DND-41 (cell line): ENCODE measurements at regions not wholly inside any gene's neighbourhood (a gene's known extent, or its start where the extent isn't known, plus 50 kb on each side); places are given as distances from the start of the nearest gene placed in this dataset.

Experiments
- ATAC-seq: fragments of 200-7000 bp; cut with Tn5 transposase; 3 replicates; pipeline ENCODE4 v1.9.1; 2021; ENCODE audit warnings: low read depth; ENCODE audit not compliant: insufficient read depth
- DNase-seq: peaks from one replicate; pipeline ENCODE4 v3.0.0-alpha.2; 2020
- H2AFZ ChIP-seq: 2 replicates; pipeline ENCODE4 v1.6.0; 2012; ENCODE audit warnings: low read depth, low read length
- H3K27ac ChIP-seq: 2 replicates; pipeline ENCODE4 v1.5.1; 2012; ENCODE audit warnings: low read length, inconsistent platforms
- H3K27me3 ChIP-seq: fragments of 200-600 bp; sonication (generic); 2 replicates; pipeline ENCODE4 v1.6.0; 2012; ENCODE audit warnings: low read length, mild to moderate bottlenecking, inconsistent platforms; ENCODE audit not compliant: insufficient read depth, poor library complexity
- H3K36me3 ChIP-seq: 2 replicates; pipeline ENCODE4 v1.5.1; 2012; ENCODE audit warnings: low read length, inconsistent platforms; ENCODE audit not compliant: insufficient read depth
- H3K4me1 ChIP-seq: 2 replicates; pipeline ENCODE4 v1.5.1; 2012; ENCODE audit warnings: mild to moderate bottlenecking, low read length; ENCODE audit not compliant: insufficient read depth
- H3K4me2 ChIP-seq: 2 replicates; pipeline ENCODE4 v1.6.0; 2012; ENCODE audit warnings: mild to moderate bottlenecking, moderate library complexity, low read length, inconsistent platforms; ENCODE audit not compliant: insufficient read depth
- H3K4me3 ChIP-seq, 2 experiments: fragments of 200-600 bp in 1 of 2; shearing (Covaris generic) in 1 of 2; 2 replicates each; pipeline ENCODE4 v1.5.1; 2012 to 2016; ENCODE audit warnings: inconsistent platforms in 2 of 2, low read length in 2 of 2, mild to moderate bottlenecking in 2 of 2, low read depth in 1 of 2, moderate library complexity in 1 of 2
- H3K79me2 ChIP-seq: 2 replicates; pipeline ENCODE4 v1.6.0; 2012; ENCODE audit warnings: low read length, inconsistent platforms; ENCODE audit not compliant: insufficient read depth
- H3K9ac ChIP-seq: 2 replicates; pipeline ENCODE4 v1.6.0; 2012; ENCODE audit warnings: low read depth, mild to moderate bottlenecking, inconsistent platforms, low read length, moderate library complexity
- H3K9me3 ChIP-seq: 2 replicates; pipeline ENCODE4 v1.5.1; 2012; ENCODE audit warnings: low read length, moderate library complexity, mild to moderate bottlenecking, inconsistent platforms; ENCODE audit not compliant: insufficient read depth, severe bottlenecking
- H4K20me1 ChIP-seq: 2 replicates; pipeline ENCODE4 v1.6.0; 2012; ENCODE audit warnings: low read length; ENCODE audit not compliant: insufficient read depth
- CTCF ChIP-seq: IDR thresholded peaks from 2 replicates; pipeline ENCODE4 v1.5.1; 2012; ENCODE audit warnings: borderline replicate concordance, low read length, moderate library complexity, mild to moderate bottlenecking; ENCODE audit not compliant: poor library complexity, severe bottlenecking; ENCODE audit errors: extremely low read depth
- EZH2 ChIP-seq: IDR thresholded peaks from 3 replicates; pipeline ENCODE4 v1.6.1; 2012; ENCODE audit warnings: borderline replicate concordance, low read depth, mild to moderate bottlenecking, moderate library complexity, low read length, inconsistent platforms; ENCODE audit not compliant: severe bottlenecking

GRCh38 chr17:62167076-62167475 is 102.0 kb upstream of the MED13 start:
- no peak overlapping the region for H3K9ac ChIP-seq
- H3K4me1 ChIP-seq, result peaks cover 6% of the 10 kb centered on the region; the same call in 1 of the 2 replicates
- peaks cover 2% of the 10 kb centered on the region for H3K27me3 ChIP-seq
- ATAC-seq (no peak), DNase-seq (no peak)
- no peaks in the 10 kb centered on the region for H3K36me3 ChIP-seq
- H3K79me2 ChIP-seq, result no peaks in the 10 kb centered on the region
- H3K4me2 ChIP-seq, result no peak overlapping the region
- no peak overlapping the region for H3K27ac ChIP-seq
- TF ChIP-seq EZH2, result no peak
- no peak for TF ChIP-seq CTCF
- no peak overlapping the region for H2AFZ ChIP-seq
- no peaks in the 10 kb centered on the region for H4K20me1 ChIP-seq
- no peaks in the 10 kb centered on the region for H3K9me3 ChIP-seq
- H3K4me3 ChIP-seq, result no peak overlapping the region

GRCh38 chr17:62164747-62165722 is 100.0 kb upstream of the MED13 start:
- Histone ChIP-seq H3K4me1 (peaks cover 6% of the 10 kb centered on the region; the same call in 1 of the 2 replicates), H3K79me2 (no peaks in the 10 kb centered on the region), H3K4me3 (no peak overlapping the region), H3K27ac (no peak overlapping the region), H3K9me3 (no peaks in the 10 kb centered on the region), H4K20me1 (no peaks in the 10 kb centered on the region), H3K27me3 (peaks cover 2% of the 10 kb centered on the region), H2AFZ (no peak overlapping the region), H3K36me3 (no peaks in the 10 kb centered on the region), H3K9ac (no peak overlapping the region), H3K4me2 (no peak overlapping the region)
- TF ChIP-seq EZH2 (no peak), CTCF (no peak)
- ATAC-seq (peak; percentile 76), DNase-seq (no peak)

GRCh38 chr17:62163847-62164246 is 98.8 kb upstream of the MED13 start:
- no peaks in the 10 kb centered on the region for H3K79me2 ChIP-seq
- no peaks in the 10 kb centered on the region for H3K9me3 ChIP-seq
- H3K27me3 ChIP-seq, result peaks cover 2% of the 10 kb centered on the region
- H3K9ac ChIP-seq, result no peak overlapping the region
- H4K20me1 ChIP-seq, result no peaks in the 10 kb centered on the region
- H2AFZ ChIP-seq, result no peak overlapping the region
- H3K4me2 ChIP-seq, result no peak overlapping the region
- H3K4me3 ChIP-seq, result no peak overlapping the region
- H3K36me3 ChIP-seq, result no peaks in the 10 kb centered on the region
- no peak for ATAC-seq
- H3K4me1 ChIP-seq, result peaks cover 6% of the 10 kb centered on the region; the same call in 1 of the 2 replicates
- H3K27ac ChIP-seq, result no peak overlapping the region
- DNase-seq, result no peak
- TF ChIP-seq CTCF, result no peak
- TF ChIP-seq EZH2, result no peak
